Endothelial cell of umbilical vein (primary cell): ENCODE measurements at regions not wholly inside any gene's neighbourhood (a gene's known extent, or its start where the extent isn't known, plus 50 kb on each side); places are given as distances from the start of the nearest gene placed in this dataset.
"Not testable (repeated sequence)": the region's sequence is repeated elsewhere in the genome, so short reads cannot be mapped to it uniquely, and the experiment has no call there.

Source experiments
- BruUV-seq: library from RNA; stranded (reverse); fragments of 400-500 nt; replicated peaks from 2 replicates; lab custom pipeline; 2021; lab: Mats Ljungman, UMichigan
- CTCF ChIA-PET: fragments of 300-600, 350-600 bp; sonication (Branson Sonifier 250); formaldehyde crosslinking; loops from one replicate; lab custom pipeline; 2021; ENCODE audit warnings: antibody characterized with exemption, inconsistent platforms; lab: Charles Lee
- POLR2A ChIA-PET: fragments of 300-600, 350-600 bp; sonication (Branson Sonifier 250); formaldehyde crosslinking; loops from one replicate; lab custom pipeline; 2021; ENCODE audit warnings: antibody characterized with exemption, inconsistent platforms; lab: Charles Lee
- DNase-seq: peaks from one replicate; pipeline ENCODE4 v3.0.0-alpha.2; 2011; ENCODE audit warnings: low read depth, low spot score
- FAIRE-seq: peaks from 2 replicates; lab custom pipeline; 2011; peaks lifted over from hg19 to GRCh38; lab: Jason Lieb, UNC
- H2AFZ ChIP-seq: 2 replicates; pipeline ENCODE4 v1.6.0; 2012; ENCODE audit warnings: low read depth, low read length, control low read depth, inconsistent platforms
- H3K27ac ChIP-seq: 2 replicates; pipeline ENCODE4 v1.5.1; 2011; ENCODE audit warnings: low read depth, mild to moderate bottlenecking, control low read depth, low read length, moderate library complexity; ENCODE audit not compliant: insufficient read depth
- H3K27me3 ChIP-seq, 2 experiments: 2 replicates each; pipeline versions ENCODE4 v1.6.0 to v1.6.1; 2011; ENCODE audit warnings: low read length in 2 of 2, mixed read lengths in 1 of 2; ENCODE audit not compliant: control insufficient read depth in 2 of 2, insufficient read depth in 2 of 2
- H3K36me3 ChIP-seq, 2 experiments: 2 replicates in 1 of 2; 3 replicates in 1 of 2; pipeline ENCODE4 v1.5.1; 2011; ENCODE audit warnings: low read length in 2 of 2, mild to moderate bottlenecking in 1 of 2, moderate library complexity in 1 of 2; ENCODE audit not compliant: control insufficient read depth in 2 of 2, insufficient read depth in 2 of 2; ENCODE audit errors: extremely low read depth in 1 of 2
- H3K4me1 ChIP-seq: 3 replicates; pipeline ENCODE4 v1.5.1; 2011; ENCODE audit warnings: mild to moderate bottlenecking, low read length; ENCODE audit not compliant: control insufficient read depth, insufficient read depth; ENCODE audit errors: extremely low read depth
- H3K4me2 ChIP-seq: 2 replicates; pipeline ENCODE4 v1.6.1; 2011; ENCODE audit warnings: low read length, control low read depth, mixed read lengths; ENCODE audit not compliant: insufficient read depth
- H3K4me3 ChIP-seq, 3 experiments: fragments of 200-600 bp in 1 of 3; sonication (generic), shearing (Covaris generic) in 1 of 3; replicated peaks in 1 of 3; 2 replicates each; pipeline ENCODE4 v1.5.1; 2011 to 2016; ENCODE audit warnings: control low read depth in 3 of 3, low read length in 3 of 3, mild to moderate bottlenecking in 2 of 3, inconsistent platforms in 1 of 3, low read depth in 1 of 3, moderate library complexity in 1 of 3; ENCODE audit not compliant: insufficient read depth in 1 of 3
- H3K79me2 ChIP-seq: 2 replicates; pipeline ENCODE4 v1.6.0; 2012; ENCODE audit warnings: low read length, inconsistent platforms; ENCODE audit not compliant: control insufficient read depth, insufficient read depth
- H3K9ac ChIP-seq: replicated peaks from 2 replicates; pipeline ENCODE3; 2011; ENCODE audit warnings: low read length, control low read depth; ENCODE audit not compliant: insufficient read depth; ENCODE audit errors: extremely low read depth
- H3K9me1 ChIP-seq: replicated peaks from 3 replicates; pipeline ENCODE4 v1.6.0; 2011; ENCODE audit warnings: mild to moderate bottlenecking, low read length; ENCODE audit not compliant: control insufficient read depth, insufficient read depth; ENCODE audit errors: extremely low read depth
- H3K9me3 ChIP-seq: replicated peaks from 2 replicates; pipeline ENCODE4 v1.5.1; 2012; ENCODE audit warnings: low read length, inconsistent platforms; ENCODE audit not compliant: control insufficient read depth, insufficient read depth
- H4K20me1 ChIP-seq: replicated peaks from 2 replicates; pipeline ENCODE3; 2011; ENCODE audit warnings: mild to moderate bottlenecking, low read length; ENCODE audit not compliant: control insufficient read depth, insufficient read depth; ENCODE audit errors: extremely low read depth
- CTCF ChIP-seq, 2 donors: IDR thresholded peaks; 1 replicate in 1 of 2; 2 replicates in 1 of 2; pipeline ENCODE4 v1.5.1; 2011; ENCODE audit warnings: low read length in 2 of 2, mild to moderate bottlenecking in 2 of 2, moderate library complexity in 2 of 2, control low read depth in 1 of 2, inconsistent platforms in 1 of 2, low read depth in 1 of 2; ENCODE audit not compliant: insufficient read depth in 1 of 2; ENCODE audit errors: extremely low read depth in 1 of 2
- EZH2 ChIP-seq: IDR thresholded peaks from 2 replicates; pipeline ENCODE4 v1.6.1; 2012; ENCODE audit warnings: borderline replicate concordance, low read depth, mild to moderate bottlenecking, moderate library complexity, low read length, inconsistent platforms; ENCODE audit not compliant: severe bottlenecking
- FOS ChIP-seq: IDR thresholded peaks from 2 replicates; pipeline ENCODE4 v1.6.1; 2011; ENCODE audit warnings: mild to moderate bottlenecking, low read length, moderate library complexity, borderline replicate concordance; ENCODE audit not compliant: insufficient read depth
- GATA2 ChIP-seq: IDR thresholded peaks from 2 replicates; pipeline ENCODE4 v1.7.0; 2011; ENCODE audit warnings: low read depth, mild to moderate bottlenecking, moderate library complexity, mixed read lengths, low read length; ENCODE audit not compliant: insufficient read length, insufficient read depth
- JUN ChIP-seq: IDR thresholded peaks from 2 replicates; pipeline ENCODE4 v1.6.1; 2011; ENCODE audit warnings: borderline replicate concordance, low read depth; ENCODE audit not compliant: insufficient read length, insufficient read depth
- MAX ChIP-seq: IDR thresholded peaks from 2 replicates; pipeline ENCODE4 v1.6.1; 2011; ENCODE audit not compliant: insufficient read depth, insufficient read length
- MYC ChIP-seq: IDR thresholded peaks from one replicate; pipeline ENCODE4 v1.6.1; 2011; ENCODE audit warnings: mild to moderate bottlenecking, low read depth, low read length
- POLR2A ChIP-seq: IDR thresholded peaks from 2 replicates; pipeline ENCODE4 v1.6.1; 2012; ENCODE audit warnings: low read depth, mild to moderate bottlenecking, control low read depth, low read length
- POLR2AphosphoS5 ChIP-seq: IDR thresholded peaks from 2 replicates; pipeline ENCODE4 v1.6.1; 2012; ENCODE audit warnings: low read depth, mild to moderate bottlenecking, control low read depth, low read length, moderate library complexity; ENCODE audit not compliant: insufficient read depth
- dilution Hi-C: fragments of 300-500 bp; cut with MboI; formaldehyde crosslinking; loops from one replicate; pipeline ENCODE4 v1.15.0; 2019; ENCODE audit warnings: low sequenced_read_pairs; ENCODE audit not compliant: extremely low pct_ligation_motif_present
- intact Hi-C: fragments of 100-400 bp; cut with micrococcal nuclease; formaldehyde crosslinking; loops from one replicate; pipeline ENCODE4 v1.10.0; 2022

- no peaks in the 10 kb centered on the region for H3K27me3 ChIP-seq
- intact Hi-C loops (no loop called here), dilution Hi-C loops (no loop called here)
- no peak overlapping the region for H3K4me3 ChIP-seq
- no TSS peak for BruUV-seq
- no peaks in the 10 kb centered on the region for H3K9me3 ChIP-seq
- CTCF ChIA-PET = interaction anchor here (1.2 kb wide), 1 partner anchor 10 kb away, joined by 4 read pairs; no protein-coding TSS in a partner anchor
- no peak overlapping the region for H3K27ac ChIP-seq
- H2AFZ ChIP-seq = no peak overlapping the region
- FAIRE-seq = no peak
- H3K9me1 ChIP-seq = no peaks in the 10 kb centered on the region
- H3K4me2 ChIP-seq = no peak overlapping the region
- H4K20me1 ChIP-seq = no peaks in the 10 kb centered on the region
- no peak for DNase-seq
- H3K4me1 ChIP-seq = no peaks in the 10 kb centered on the region
- no peak for TF ChIP-seq CTCF (IDR thresholded peaks at IDR 0.05; ENCODE audit: extremely low read depth in 1 of 2, insufficient read depth in 1 of 2, low read depth in 1 of 2, low read length in 2 of 2)
- no peak for TF ChIP-seq EZH2
- TF ChIP-seq JUN = no peak
- no peak for TF ChIP-seq MYC
- no peak for TF ChIP-seq FOS
- no peak for TF ChIP-seq MAX
- TF ChIP-seq POLR2A = no peak
- no peak for TF ChIP-seq POLR2AphosphoS5
- no peak for TF ChIP-seq GATA2
- H3K36me3 ChIP-seq = no peaks in the 10 kb centered on the region
- POLR2A ChIA-PET = no interaction called here
- H3K79me2 ChIP-seq = no peaks in the 10 kb centered on the region
- H3K9ac ChIP-seq = no peak overlapping the region
These were observed 597.0 kb downstream of the CHSY3 start for GRCh38 chr5:130501151-130501865.

GRCh38 chr5:130500495-130500894, 596.2 kb downstream of the CHSY3 start:
- CTCF ChIA-PET = interaction anchor here (1.2 kb wide), 1 partner anchor 10 kb away, joined by 4 read pairs; no protein-coding TSS in a partner anchor
- H3K9me1 ChIP-seq, H3K27ac ChIP-seq, H3K4me2 ChIP-seq, H3K79me2 ChIP-seq, H3K4me1 ChIP-seq, H3K27me3 ChIP-seq, H3K9ac ChIP-seq, H2AFZ ChIP-seq, POLR2A ChIA-PET, intact Hi-C loops, BruUV-seq, FAIRE-seq, H4K20me1 ChIP-seq, H3K36me3 ChIP-seq, dilution Hi-C loops, H3K4me3 ChIP-seq, H3K9me3 ChIP-seq, DNase-seq: not testable (repeated sequence)
